ENCODE measurements at regions not wholly inside any gene's neighbourhood (a gene's known extent, or its start where the extent isn't known, plus 50 kb on each side); places are given as distances from the start of the nearest gene placed in this dataset.

- TF ChIP-seq POLR2A (IDR thresholded peaks at IDR 0.05; ENCODE audit: borderline replicate concordance, extremely low read depth, insufficient read depth, insufficient read length) (no peak), CTCF (IDR thresholded peaks at IDR 0.05 in 2 of 3, conservative IDR thresholded peaks at IDR 0.05 in 1 of 3; ENCODE audit: borderline replicate concordance in 1 of 3, insufficient read depth in 1 of 3, low read depth in 2 of 3, low read length in 2 of 3) (no peak), CEBPB (IDR thresholded peaks at IDR 0.05; ENCODE audit: low read depth) (no peak), ZNF274 (IDR thresholded peaks at IDR 0.05; ENCODE audit: low read depth, low read length) (no peak), SIN3A (IDR thresholded peaks at IDR 0.05; ENCODE audit: low read depth) (no peak), SRF (IDR thresholded peaks at IDR 0.05; ENCODE audit: low read depth) (no peak), EZH2 (IDR thresholded peaks at IDR 0.05) (no peak), EZH2phosphoT487 (IDR thresholded peaks at IDR 0.05; ENCODE audit: borderline replicate concordance) (no peak), EGR1 (IDR thresholded peaks at IDR 0.05; ENCODE audit: low read depth) (no peak), RAD21 (IDR thresholded peaks at IDR 0.05; ENCODE audit: low read depth) (no peak)
Observed at GRCh38 chr22:48734359-48734758, 1093.3 kb downstream of the BRD1 start.
